K562 (cell line): ENCODE measurements at regions not wholly inside any gene's neighbourhood (a gene's known extent, or its start where the extent isn't known, plus 50 kb on each side); places are given as distances from the start of the nearest gene placed in this dataset.

ENCODE experiments used
- ATAC-seq: fragments of 200-7000 bp; cut with Tn5 transposase; 3 replicates; pipeline ENCODE4 v1.9.1; 2020; ENCODE audit warnings: moderate library complexity
- BruUV-seq: library from RNA; stranded (reverse); fragments of 400-500 nt; replicated peaks from 2 replicates; lab custom pipeline; 2021; lab: Mats Ljungman, UMichigan
- CTCF ChIA-PET: fragments of 300-600 bp; formaldehyde crosslinking; extraction: SDS; loops from one replicate; lab custom pipeline; 2021; ENCODE audit warnings: low intra/inter-chr PET ratio; lab: Yijun Ruan, JAX
- POLR2A ChIA-PET: fragments of 300-600, 350-650 bp; sonication (Branson Sonifier 250); formaldehyde crosslinking; extraction: SDS; loops from one replicate; lab custom pipeline; 2021; ENCODE audit warnings: antibody characterized with exemption, inconsistent platforms; lab: Yijun Ruan, JAX
- DNase-seq, 4 experiments: peaks; one replicate each; pipeline versions ENCODE4 v3.0.0 to v3.0.0-alpha.2; 2011 to 2018; ENCODE audit warnings: low spot score in 3 of 4, mixed read lengths in 3 of 4; ENCODE audit errors: extremely low read depth in 1 of 4
- FAIRE-seq: peaks from 2 replicates; lab custom pipeline; 2011; peaks lifted over from hg19 to GRCh38; lab: Jason Lieb, UNC
- H2AFZ ChIP-seq: 2 replicates; pipeline ENCODE4 v1.6.0; 2011; ENCODE audit warnings: low read depth, low read length, control low read depth, inconsistent platforms
- H3K27ac ChIP-seq: fragments of 200-600 bp; 3 replicates; pipeline ENCODE4 v1.8.0; 2011; ENCODE audit warnings: low read depth, mild to moderate bottlenecking, control low read depth, inconsistent platforms, low read length, moderate library complexity, mixed read lengths; ENCODE audit errors: extremely low read depth
- H3K27me3 ChIP-seq, 2 experiments: fragments of 300-600 bp in 1 of 2; 2 replicates in 1 of 2; 3 replicates in 1 of 2; pipeline versions ENCODE4 v1.6.0 to v1.8.0; 2011; ENCODE audit warnings: inconsistent platforms in 2 of 2, low read length in 2 of 2, mild to moderate bottlenecking in 1 of 2, mixed read lengths in 1 of 2, moderate library complexity in 1 of 2; ENCODE audit not compliant: control insufficient read depth in 2 of 2, insufficient read depth in 2 of 2
- H3K36me3 ChIP-seq: fragments of 300-600 bp; 3 replicates; pipeline ENCODE4 v1.8.0; 2011; ENCODE audit warnings: mild to moderate bottlenecking, low read length, inconsistent platforms; ENCODE audit not compliant: control insufficient read depth, insufficient read depth
- H3K4me1 ChIP-seq, 2 experiments: fragments of 200-600 bp in 1 of 2; replicated peaks in 1 of 2; 2 replicates in 1 of 2; 3 replicates in 1 of 2; pipeline versions ENCODE4 v1.5.1 to v1.8.0; 2011; ENCODE audit warnings: inconsistent platforms in 2 of 2, low read length in 2 of 2, mild to moderate bottlenecking in 1 of 2, mixed read lengths in 1 of 2, moderate library complexity in 1 of 2; ENCODE audit not compliant: control insufficient read depth in 2 of 2, insufficient read depth in 2 of 2
- H3K4me2 ChIP-seq: 2 replicates; pipeline ENCODE4 v1.6.1; 2011; ENCODE audit warnings: low read length, control low read depth, inconsistent platforms, mixed read lengths; ENCODE audit not compliant: insufficient read depth
- H3K4me3 ChIP-seq: fragments of 200-600 bp; sonication (generic), shearing (Covaris generic); 2 replicates; pipeline ENCODE4 v1.5.1; 2016; ENCODE audit warnings: control low read depth, inconsistent platforms
- H3K79me2 ChIP-seq: fragments of 200-600 bp; 3 replicates; pipeline ENCODE4 v1.8.0; 2011; ENCODE audit warnings: low read length, inconsistent platforms; ENCODE audit not compliant: control insufficient read depth, insufficient read depth
- H3K9ac ChIP-seq, 2 experiments: 2 replicates each; pipeline versions ENCODE4 v1.6.0 to v1.6.1; 2011; ENCODE audit warnings: low read depth in 2 of 2, low read length in 2 of 2, control low read depth in 1 of 2, inconsistent platforms in 1 of 2, mild to moderate bottlenecking in 1 of 2, mixed read lengths in 1 of 2; ENCODE audit not compliant: insufficient read depth in 1 of 2
- H3K9me1 ChIP-seq: one replicate; pipeline ENCODE4 v1.6.0; 2011; ENCODE audit warnings: inconsistent platforms, mild to moderate bottlenecking, low read length, moderate library complexity; ENCODE audit not compliant: control insufficient read depth, insufficient read depth
- H3K9me3 ChIP-seq: replicated peaks from 2 replicates; pipeline ENCODE4 v1.5.1; 2011; ENCODE audit warnings: low read depth, low read length, inconsistent platforms; ENCODE audit not compliant: control insufficient read depth, insufficient read depth
- H4K20me1 ChIP-seq: replicated peaks from 2 replicates; pipeline ENCODE4 v1.6.1; 2011; ENCODE audit warnings: low read length, inconsistent platforms, mixed read lengths; ENCODE audit not compliant: control insufficient read depth, insufficient read depth
- E2F3 ChIP-seq: fragments of 250-450 bp; sonication (Bioruptor Pico); IDR thresholded peaks from 2 replicates; pipeline ENCODE4 v1.4.0; 2020; ENCODE audit warnings: mild to moderate bottlenecking
- IFI16 ChIP-seq: fragments of 250-450 bp; sonication (Bioruptor Pico); IDR thresholded peaks from 2 replicates; pipeline ENCODE4 v2.1.2; 2022; ENCODE audit warnings: mild to moderate bottlenecking, inconsistent platforms
- JUND ChIP-seq, 2 experiments: IDR thresholded peaks; 2 replicates in 1 of 2; 3 replicates in 1 of 2; pipeline ENCODE4 v1.6.1; 2011; ENCODE audit warnings: borderline replicate concordance in 2 of 2, low read depth in 2 of 2, low read length in 2 of 2, improper control_type of control experiment in 1 of 2, missing biosample characterization in 1 of 2, missing genetic modification characterization in 1 of 2, missing genetic modification reagents in 1 of 2
- KDM2B ChIP-seq: fragments of 250-450 bp; sonication (Bioruptor Pico); IDR thresholded peaks from 2 replicates; pipeline ENCODE4 v1.8.0; 2021; ENCODE audit warnings: mild to moderate bottlenecking, moderate library complexity
- MEF2A ChIP-seq: IDR thresholded peaks from 2 replicates; pipeline ENCODE4 v1.6.1; 2011; ENCODE audit warnings: low read depth, mild to moderate bottlenecking, low read length, moderate library complexity; ENCODE audit not compliant: control insufficient read depth
- PHF21A ChIP-seq: fragments of 450-650 bp; IDR thresholded peaks from 2 replicates; pipeline ENCODE4 v1.6.1; 2017; ENCODE audit warnings: low read depth, borderline replicate concordance
- PHF8 ChIP-seq: fragments of 200-600 bp; sonication (generic); IDR thresholded peaks from 2 replicates; pipeline ENCODE4 v1.6.1; 2012; ENCODE audit warnings: mixed run types, mild to moderate bottlenecking, inconsistent platforms, low read length, moderate library complexity, borderline replicate concordance
- POLR2H ChIP-seq: IDR thresholded peaks from 2 replicates; pipeline ENCODE4 v1.6.1; 2016; ENCODE audit warnings: missing genetic modification characterization, low read depth, mild to moderate bottlenecking, control low read depth, missing compliant biosample characterization, moderate library complexity
- RBM14 ChIP-seq: fragments of 200-400 bp; formaldehyde crosslinking; IDR thresholded peaks from 2 replicates; pipeline ENCODE4 v1.6.1; 2018; ENCODE audit warnings: low read depth, mild to moderate bottlenecking, low read length, moderate library complexity, borderline replicate concordance; ENCODE audit not compliant: insufficient read depth
- ZNF668 ChIP-seq: fragments of 250-450 bp; sonication (Bioruptor Pico); IDR thresholded peaks from 2 replicates; pipeline ENCODE4 v1.8.0; 2022; ENCODE audit warnings: mild to moderate bottlenecking, inconsistent platforms
- WGBS: fragments of 100-300 bp; shearing (Covaris generic); methylation state at CpG from one replicate; pipeline ENCODE4 v1.1.6; 2016; ENCODE audit warnings: low coverage, mixed read lengths; ENCODE audit not compliant: insufficient coverage; ENCODE audit errors: missing lambda C conversion rate; 5-methylcytosine and 5-hydroxymethylcytosine counted together
- in situ Hi-C: fragments of 300-500 bp; cut with MboI; formaldehyde crosslinking; loops from 4 replicates; pipeline ENCODE4 v1.15.0; 2018; ENCODE audit warnings: inconsistent platforms, mixed read lengths
- intact Hi-C: fragments of 100-400 bp; cut with micrococcal nuclease; formaldehyde crosslinking; loops from 2 replicates; pipeline ENCODE4 v1.14.2; 2022
- TF ChIP-seq, protein P1 (sequence below): fragments of 250-450 bp; sonication (Bioruptor Pico); IDR thresholded peaks from 2 replicates; pipeline ENCODE4 v1.4.0; 2020; ENCODE audit warnings: mild to moderate bottlenecking, moderate library complexity
- TF ChIP-seq, protein P2 (sequence below): fragments of 250-450 bp; sonication (Bioruptor Pico); IDR thresholded peaks from 2 replicates; pipeline ENCODE4 v1.5.0; 2020; ENCODE audit warnings: mild to moderate bottlenecking, borderline replicate concordance

DNA sequence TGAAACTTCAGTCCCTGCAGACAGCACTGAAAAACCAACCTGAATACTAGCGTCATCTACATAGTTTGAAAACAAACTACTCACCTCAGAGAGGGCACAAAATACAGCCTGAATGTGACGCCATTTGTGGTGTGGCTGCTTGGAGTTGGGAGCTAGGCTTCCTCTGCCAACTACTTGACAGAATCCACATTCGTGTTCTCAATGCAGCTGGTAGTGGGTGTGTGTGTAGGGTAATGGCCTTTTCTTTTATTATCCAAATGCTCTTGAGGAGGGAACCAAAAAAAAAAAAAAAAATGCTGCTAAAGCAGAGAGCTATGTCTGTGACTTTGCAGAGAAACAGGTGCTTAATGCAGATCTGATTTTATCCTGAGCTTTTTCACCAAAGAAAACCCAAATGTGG lies 207.8 kb downstream of the OTOR start:
- Histone ChIP-seq H3K4me1 (no peaks in the 10 kb centered on the region), H3K9ac (no peak overlapping the region), H3K4me2 (no peak overlapping the region), H3K27ac (no peak overlapping the region), H3K27me3 (no peaks in the 10 kb centered on the region), H3K79me2 (no peaks in the 10 kb centered on the region), H3K4me3 (no peak overlapping the region), H3K9me3 (no peaks in the 10 kb centered on the region), H3K36me3 (no peaks in the 10 kb centered on the region), H3K9me1 (no peaks in the 10 kb centered on the region), H2AFZ (no peak overlapping the region), H4K20me1 (no peaks in the 10 kb centered on the region)
- intact Hi-C loops: no loop called here
- POLR2A ChIA-PET: no interaction called here
- DNase-seq (no peak), ATAC-seq (no peak), FAIRE-seq (no peak)
- CTCF ChIA-PET: no interaction called here
- no TSS peak for BruUV-seq
- WGBS: 0% methylated on average over 2 of the region's 3 CpGs
- TF ChIP-seq KDM2B (CRISPR knock-in tag) (no peak), MEF2A (no peak), E2F3 (CRISPR knock-in tag) (no peak), PHF21A (no peak)
- TF ChIP-seq, protein P1, sequence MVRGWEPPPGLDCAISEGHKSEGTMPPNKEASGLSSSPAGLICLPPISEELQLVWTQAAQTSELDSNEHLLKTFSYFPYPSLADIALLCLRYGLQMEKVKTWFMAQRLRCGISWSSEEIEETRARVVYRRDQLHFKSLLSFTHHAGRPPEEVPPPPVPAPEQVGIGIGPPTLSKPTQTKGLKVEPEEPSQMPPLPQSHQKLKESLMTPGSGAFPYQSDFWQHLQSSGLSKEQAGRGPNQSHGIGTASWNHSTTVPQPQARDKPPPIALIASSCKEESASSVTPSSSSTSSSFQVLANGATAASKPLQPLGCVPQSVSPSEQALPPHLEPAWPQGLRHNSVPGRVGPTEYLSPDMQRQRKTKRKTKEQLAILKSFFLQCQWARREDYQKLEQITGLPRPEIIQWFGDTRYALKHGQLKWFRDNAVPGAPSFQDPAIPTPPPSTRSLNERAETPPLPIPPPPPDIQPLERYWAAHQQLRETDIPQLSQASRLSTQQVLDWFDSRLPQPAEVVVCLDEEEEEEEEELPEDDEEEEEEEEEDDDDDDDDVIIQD (CRISPR knock-in tag): no peak
- in situ Hi-C loops: no loop called here

DNA sequence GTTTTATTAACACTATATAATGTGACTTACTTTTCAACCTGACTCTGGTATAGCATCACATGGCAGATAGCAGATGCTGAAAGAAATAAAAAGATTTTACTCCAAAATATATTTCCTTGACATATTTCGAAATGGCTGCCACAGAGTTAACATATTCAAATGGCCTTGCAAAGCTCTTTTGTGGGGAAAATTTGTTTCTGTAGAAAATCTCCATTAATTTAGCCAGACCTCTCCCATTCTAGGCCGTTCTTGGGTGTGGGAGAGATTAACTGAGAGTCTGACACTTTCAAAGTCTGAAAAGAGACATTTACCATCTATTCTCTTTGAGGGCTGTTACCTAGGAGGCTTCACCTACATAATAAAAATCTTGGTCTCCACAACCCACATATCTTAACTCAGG lies 217.2 kb downstream of the OTOR start:
- no peak overlapping the region for H2AFZ ChIP-seq
- no peak overlapping the region for H3K27ac ChIP-seq
- no peaks in the 10 kb centered on the region for H3K9me1 ChIP-seq
- no peak overlapping the region for H3K9ac ChIP-seq
- no peaks in the 10 kb centered on the region for H3K4me1 ChIP-seq
- no peaks in the 10 kb centered on the region for H3K9me3 ChIP-seq
- H3K27me3 ChIP-seq: no peaks in the 10 kb centered on the region
- H3K4me3 ChIP-seq: no peak overlapping the region
- FAIRE-seq: no peak
- intact Hi-C loops (no loop called here), in situ Hi-C loops (no loop called here)
- 0% methylated on average over 2 of the region's 2 CpGs for WGBS
- no peaks in the 10 kb centered on the region for H4K20me1 ChIP-seq
- H3K36me3 ChIP-seq: no peaks in the 10 kb centered on the region
- H3K79me2 ChIP-seq: no peaks in the 10 kb centered on the region
- ATAC-seq: no peak
- no peak overlapping the region for H3K4me2 ChIP-seq
- no TSS peak for BruUV-seq
- ChIA-PET POLR2A (no interaction called here), CTCF (no interaction called here)
- no peak for DNase-seq
- no peak for TF ChIP-seq POLR2H (tag)
- TF ChIP-seq JUND (IDR thresholded peaks at IDR 0.05; ENCODE audit: borderline replicate concordance, low read depth, low read length): no peak
- no peak for TF ChIP-seq JUND (tag; IDR thresholded peaks at IDR 0.05; ENCODE audit: borderline replicate concordance, low read depth, low read length)
- TF ChIP-seq, protein P2, sequence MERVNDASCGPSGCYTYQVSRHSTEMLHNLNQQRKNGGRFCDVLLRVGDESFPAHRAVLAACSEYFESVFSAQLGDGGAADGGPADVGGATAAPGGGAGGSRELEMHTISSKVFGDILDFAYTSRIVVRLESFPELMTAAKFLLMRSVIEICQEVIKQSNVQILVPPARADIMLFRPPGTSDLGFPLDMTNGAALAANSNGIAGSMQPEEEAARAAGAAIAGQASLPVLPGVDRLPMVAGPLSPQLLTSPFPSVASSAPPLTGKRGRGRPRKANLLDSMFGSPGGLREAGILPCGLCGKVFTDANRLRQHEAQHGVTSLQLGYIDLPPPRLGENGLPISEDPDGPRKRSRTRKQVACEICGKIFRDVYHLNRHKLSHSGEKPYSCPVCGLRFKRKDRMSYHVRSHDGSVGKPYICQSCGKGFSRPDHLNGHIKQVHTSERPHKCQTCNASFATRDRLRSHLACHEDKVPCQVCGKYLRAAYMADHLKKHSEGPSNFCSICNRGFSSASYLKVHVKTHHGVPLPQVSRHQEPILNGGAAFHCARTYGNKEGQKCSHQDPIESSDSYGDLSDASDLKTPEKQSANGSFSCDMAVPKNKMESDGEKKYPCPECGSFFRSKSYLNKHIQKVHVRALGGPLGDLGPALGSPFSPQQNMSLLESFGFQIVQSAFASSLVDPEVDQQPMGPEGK (CRISPR knock-in tag): no peak
- TF ChIP-seq IFI16 (CRISPR knock-in tag): no peak
- TF ChIP-seq RBM14: no peak
- no peak for TF ChIP-seq ZNF668
- no peak for TF ChIP-seq PHF8
